Osteoblast (primary cell): ENCODE measurements at regions not wholly inside any gene's neighbourhood (a gene's known extent, or its start where the extent isn't known, plus 50 kb on each side); places are given as distances from the start of the nearest gene placed in this dataset.

ENCODE experiments used
- DNase-seq: peaks from one replicate; pipeline ENCODE4 v3.0.0; 2011; ENCODE audit warnings: low spot score, mixed read lengths; ENCODE audit not compliant: insufficient read length; ENCODE audit errors: missing footprints
- H2AFZ ChIP-seq: 2 replicates; pipeline ENCODE4 v1.6.0; 2011; ENCODE audit warnings: mild to moderate bottlenecking, low read length
- H3K27ac ChIP-seq: 2 replicates; pipeline ENCODE4 v1.5.1; 2011; ENCODE audit warnings: mild to moderate bottlenecking, low read depth, low read length, moderate library complexity
- H3K27me3 ChIP-seq: 2 replicates; pipeline ENCODE4 v1.6.0; 2012; ENCODE audit warnings: mild to moderate bottlenecking, control low read depth, inconsistent platforms, low read length, moderate library complexity; ENCODE audit not compliant: insufficient read depth
- H3K36me3 ChIP-seq: 2 replicates; pipeline ENCODE4 v1.5.1; 2011; ENCODE audit warnings: mild to moderate bottlenecking, low read length, control low read depth, moderate library complexity; ENCODE audit not compliant: insufficient read depth
- H3K4me1 ChIP-seq: 2 replicates; pipeline ENCODE4 v1.5.1; 2011; ENCODE audit warnings: mild to moderate bottlenecking, low read length, control low read depth, moderate library complexity; ENCODE audit not compliant: insufficient read depth
- H3K4me2 ChIP-seq: 2 replicates; pipeline ENCODE4 v1.6.0; 2011; ENCODE audit warnings: mild to moderate bottlenecking, low read length; ENCODE audit not compliant: insufficient read depth
- H3K4me3 ChIP-seq: fragments of 200-600 bp; sonication (generic); 3 replicates; pipeline ENCODE4 v1.5.1; 2012; ENCODE audit warnings: mild to moderate bottlenecking, low read length, inconsistent platforms; ENCODE audit not compliant: insufficient read depth
- H3K79me2 ChIP-seq: 2 replicates; pipeline ENCODE4 v1.6.0; 2012; ENCODE audit warnings: mild to moderate bottlenecking, low read length, control low read depth, inconsistent platforms; ENCODE audit not compliant: insufficient read depth
- H3K9me3 ChIP-seq: 2 replicates; pipeline ENCODE4 v1.5.1; 2011; ENCODE audit warnings: low read depth, low read length, control low read depth
- H4K20me1 ChIP-seq: 2 replicates; pipeline ENCODE4 v1.6.0; 2012; ENCODE audit warnings: mild to moderate bottlenecking, low read length, control low read depth; ENCODE audit not compliant: insufficient read depth
- TF ChIP-seq, protein P1 (sequence below): IDR thresholded peaks from 2 replicates; pipeline ENCODE4 v1.5.1; 2011; ENCODE audit warnings: mild to moderate bottlenecking, low read depth, low read length, moderate library complexity; ENCODE audit errors: extremely low read depth

- peak overlapping the region; percentile 94 for H3K27ac ChIP-seq
- H3K4me2 ChIP-seq, result peak overlapping the region; percentile 60
- TF ChIP-seq, protein P1, sequence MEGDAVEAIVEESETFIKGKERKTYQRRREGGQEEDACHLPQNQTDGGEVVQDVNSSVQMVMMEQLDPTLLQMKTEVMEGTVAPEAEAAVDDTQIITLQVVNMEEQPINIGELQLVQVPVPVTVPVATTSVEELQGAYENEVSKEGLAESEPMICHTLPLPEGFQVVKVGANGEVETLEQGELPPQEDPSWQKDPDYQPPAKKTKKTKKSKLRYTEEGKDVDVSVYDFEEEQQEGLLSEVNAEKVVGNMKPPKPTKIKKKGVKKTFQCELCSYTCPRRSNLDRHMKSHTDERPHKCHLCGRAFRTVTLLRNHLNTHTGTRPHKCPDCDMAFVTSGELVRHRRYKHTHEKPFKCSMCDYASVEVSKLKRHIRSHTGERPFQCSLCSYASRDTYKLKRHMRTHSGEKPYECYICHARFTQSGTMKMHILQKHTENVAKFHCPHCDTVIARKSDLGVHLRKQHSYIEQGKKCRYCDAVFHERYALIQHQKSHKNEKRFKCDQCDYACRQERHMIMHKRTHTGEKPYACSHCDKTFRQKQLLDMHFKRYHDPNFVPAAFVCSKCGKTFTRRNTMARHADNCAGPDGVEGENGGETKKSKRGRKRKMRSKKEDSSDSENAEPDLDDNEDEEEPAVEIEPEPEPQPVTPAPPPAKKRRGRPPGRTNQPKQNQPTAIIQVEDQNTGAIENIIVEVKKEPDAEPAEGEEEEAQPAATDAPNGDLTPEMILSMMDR, result peak; percentile 54
- H3K36me3 ChIP-seq, result no peaks in the 10 kb centered on the region
- no peaks in the 10 kb centered on the region for H3K79me2 ChIP-seq
- H3K4me3 ChIP-seq, result no peak overlapping the region
- peak; percentile 93 for DNase-seq
- H3K4me1 ChIP-seq, result peaks cover 33% of the 10 kb centered on the region
- H4K20me1 ChIP-seq, result no peaks in the 10 kb centered on the region
- no peak overlapping the region for H2AFZ ChIP-seq
- H3K9me3 ChIP-seq, result no peaks in the 10 kb centered on the region
- H3K27me3 ChIP-seq, result no peaks in the 10 kb centered on the region
These were observed 77.8 kb downstream of the VCPKMT start for GRCh38 chr14:50038398-50039119.

- Histone ChIP-seq H3K27me3 (no peaks in the 10 kb centered on the region), H3K9me3 (no peaks in the 10 kb centered on the region), H3K4me1 (peaks cover 38% of the 10 kb centered on the region), H3K4me2 (peak overlapping the region; percentile 60), H3K27ac (peak overlapping the region; percentile 94), H3K36me3 (no peaks in the 10 kb centered on the region), H3K4me3 (peak overlapping the region; percentile 14), H4K20me1 (no peaks in the 10 kb centered on the region), H3K79me2 (no peaks in the 10 kb centered on the region), H2AFZ (no peak overlapping the region)
- no peak for DNase-seq
- TF ChIP-seq, protein P1, result no peak
These were observed 77.3 kb downstream of the VCPKMT start for GRCh38 chr14:50039120-50039517.

GRCh38 chr14:50039734-50040400 lies 76.5 kb downstream of the VCPKMT start:
- H3K4me2 ChIP-seq, result peak overlapping the region; percentile 12
- peak overlapping the region; percentile 7 for H2AFZ ChIP-seq
- H3K4me1 ChIP-seq, result peaks cover 46% of the 10 kb centered on the region
- H3K9me3 ChIP-seq, result no peaks in the 10 kb centered on the region
- no peaks in the 10 kb centered on the region for H3K79me2 ChIP-seq
- H3K4me3 ChIP-seq, result no peak overlapping the region
- no peak for DNase-seq
- H4K20me1 ChIP-seq, result no peaks in the 10 kb centered on the region
- H3K36me3 ChIP-seq, result no peaks in the 10 kb centered on the region
- H3K27me3 ChIP-seq, result no peaks in the 10 kb centered on the region
- TF ChIP-seq, protein P1, result no peak
- H3K27ac ChIP-seq, result peak overlapping the region; percentile 94

DNA sequence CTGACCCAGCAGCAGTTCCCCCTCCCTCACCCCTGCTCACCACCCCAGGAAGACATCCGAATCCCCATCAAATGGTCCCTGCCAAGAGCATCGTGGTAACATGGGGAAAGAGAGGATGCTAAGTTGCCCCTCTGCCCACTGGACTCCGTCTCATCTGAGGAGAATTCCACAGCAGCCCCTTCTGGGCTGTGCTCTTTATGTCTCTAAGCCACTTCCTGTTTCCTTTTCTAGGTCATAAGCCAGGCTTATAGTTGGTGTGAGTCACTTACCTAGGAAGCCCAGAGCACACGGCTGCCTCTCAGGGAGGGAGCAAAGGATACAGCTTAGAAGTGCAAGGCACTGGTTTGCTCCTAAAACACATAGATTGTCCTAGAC lies 76.0 kb downstream of the VCPKMT start:
- Histone ChIP-seq H3K9me3 (no peaks in the 10 kb centered on the region), H3K27me3 (no peaks in the 10 kb centered on the region), H3K36me3 (no peaks in the 10 kb centered on the region), H3K79me2 (no peaks in the 10 kb centered on the region), H2AFZ (peak overlapping the region; percentile 7), H3K4me2 (peak overlapping the region; percentile 12), H3K27ac (peak overlapping the region; percentile 94), H3K4me3 (no peak overlapping the region), H3K4me1 (peaks cover 51% of the 10 kb centered on the region), H4K20me1 (no peaks in the 10 kb centered on the region)
- TF ChIP-seq, protein P1, result no peak
- no peak for DNase-seq
